Right cardiac atrium (tissue), 5 donors: ENCODE measurements at regions not wholly inside any gene's neighbourhood (a gene's known extent, or its start where the extent isn't known, plus 50 kb on each side); places are given as distances from the start of the nearest gene placed in this dataset.
A peak's percentile ranks its signal among the peaks of the same experiment; 100 is the strongest.

Experiments used
- ATAC-seq, 2 donors: fragments of 200-7000 bp; cut with Tn5 transposase; one replicate each; pipeline versions ENCODE4 v1.8.0 to v1.9.1; 2020; ENCODE audit warnings: moderate library complexity in 2 of 2, mild to moderate bottlenecking in 1 of 2
- DNase-seq, 3 donors: peaks; one replicate each; pipeline ENCODE4 v3.0.0-alpha.2; 2020
- H3K27ac ChIP-seq: one replicate; pipeline ENCODE4 v1.5.1; 2013; ENCODE audit warnings: mild to moderate bottlenecking, low read length, control low read depth, moderate library complexity
- H3K27me3 ChIP-seq: one replicate; pipeline ENCODE4 v1.6.1; 2013; ENCODE audit not compliant: control insufficient read depth, insufficient read depth
- H3K4me1 ChIP-seq: one replicate; pipeline ENCODE4 v1.6.1; 2013; ENCODE audit warnings: low read length; ENCODE audit not compliant: control insufficient read depth, insufficient read depth
- H3K4me3 ChIP-seq: one replicate; pipeline ENCODE4 v1.5.1; 2013; ENCODE audit warnings: low read length, control low read depth
- H3K9me3 ChIP-seq: one replicate; pipeline ENCODE4 v1.6.1; 2013; ENCODE audit warnings: low read length; ENCODE audit not compliant: control insufficient read depth
- WGBS: extraction: QIAGEN DNeasy Blood & Tissue Kit; methylation state at CpG from one replicate; pipeline ENCODE4 v1.1.7; 2013; 5-methylcytosine and 5-hydroxymethylcytosine counted together
- intact Hi-C, 4 donors: fragments of 100-400 bp; cut with DNase I; formaldehyde crosslinking; loops; one replicate each; pipeline versions ENCODE4 v1.11.0 to v1.14.0; 2022 to 2023
- donor health status: healthy with polysubstance abuse.
- donor health status: DM: no; HTN: yes; CAD: no.
- donor health status: DM: no; HTN: no; CAD: no.
- donor health status: DM: no; HTN: yes; CAD: no; lungs with severe emphysema.
- donor health status: DM: yes; HTN: yes; CAD: no.

DNA sequence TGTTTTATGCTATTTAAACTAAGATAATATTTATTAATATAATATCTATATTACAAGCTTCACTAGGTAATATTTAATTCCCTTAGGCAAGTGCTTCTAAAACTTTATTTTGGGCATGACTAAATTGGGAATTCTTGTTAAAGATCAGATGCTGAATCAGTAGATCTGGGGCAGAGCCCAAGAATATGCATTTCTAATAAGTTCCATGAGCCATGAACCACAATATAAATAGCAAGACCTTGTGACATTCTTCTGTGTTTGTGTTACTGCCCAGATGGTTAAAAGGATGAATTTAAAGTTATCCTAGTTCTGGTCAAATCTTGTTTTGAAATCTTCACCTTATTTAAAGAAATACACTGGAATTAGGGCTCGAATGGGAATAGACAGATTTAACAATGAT lies 258.4 kb upstream of the CACNA2D1 start:
- Histone ChIP-seq H3K9me3 (no peaks in the 10 kb centered on the region), H3K4me3 (no peak overlapping the region), H3K27me3 (no peaks in the 10 kb centered on the region), H3K27ac (no peak overlapping the region), H3K4me1 (no peaks in the 10 kb centered on the region)
- DNase-seq (no peak), ATAC-seq (no peak)
- intact Hi-C loops: no loop called here
- 77% methylated on average over 1 of the region's 1 CpG for WGBS

- no peaks in the 10 kb centered on the region for H3K4me1 ChIP-seq
- no peak overlapping the region for H3K4me3 ChIP-seq
- H3K9me3 ChIP-seq: no peaks in the 10 kb centered on the region
- no peaks in the 10 kb centered on the region for H3K27me3 ChIP-seq
- ATAC-seq (no peak), DNase-seq (no peak)
- intact Hi-C loops: no loop called here
- no peak overlapping the region for H3K27ac ChIP-seq
- 69% methylated on average over 2 of the region's 2 CpGs for WGBS
These were observed 257.2 kb upstream of the CACNA2D1 start for GRCh38 chr7:82700741-82701140.

GRCh38 chr7:82699773-82700186 lies 256.2 kb upstream of the CACNA2D1 start:
- Histone ChIP-seq H3K27ac (no peak overlapping the region), H3K4me3 (no peak overlapping the region), H3K9me3 (no peaks in the 10 kb centered on the region), H3K4me1 (no peaks in the 10 kb centered on the region), H3K27me3 (no peaks in the 10 kb centered on the region)
- no peak for DNase-seq
- ATAC-seq: no peak
- intact Hi-C loops: no loop called here
- WGBS: 75% methylated on average over 3 of the region's 3 CpGs

DNA sequence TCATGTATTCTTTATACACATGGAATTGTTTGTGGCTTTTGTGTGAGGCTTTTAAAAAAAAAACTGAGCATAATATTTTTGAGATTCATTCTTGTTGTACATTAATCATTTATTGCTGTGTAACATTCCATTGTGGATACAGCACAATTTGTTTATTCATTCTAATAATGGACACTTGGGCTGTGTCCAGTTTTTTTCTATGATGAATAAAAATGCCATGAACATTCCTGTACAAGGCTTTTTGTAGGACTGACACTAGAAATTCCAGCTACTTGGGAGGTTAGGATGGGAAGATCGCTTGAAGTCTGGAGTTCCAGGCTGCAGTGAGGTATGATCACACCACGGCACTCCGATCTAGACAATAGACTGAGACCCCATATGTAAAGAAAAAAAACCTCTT lies 254.3 kb upstream of the CACNA2D1 start:
- Histone ChIP-seq H3K4me1 (no peaks in the 10 kb centered on the region), H3K27me3 (no peaks in the 10 kb centered on the region), H3K9me3 (no peaks in the 10 kb centered on the region), H3K27ac (no peak overlapping the region), H3K4me3 (no peak overlapping the region)
- intact Hi-C loops: no loop called here
- ATAC-seq (no peak), DNase-seq (no peak)
- 90% methylated on average over 3 of the region's 3 CpGs for WGBS

DNA sequence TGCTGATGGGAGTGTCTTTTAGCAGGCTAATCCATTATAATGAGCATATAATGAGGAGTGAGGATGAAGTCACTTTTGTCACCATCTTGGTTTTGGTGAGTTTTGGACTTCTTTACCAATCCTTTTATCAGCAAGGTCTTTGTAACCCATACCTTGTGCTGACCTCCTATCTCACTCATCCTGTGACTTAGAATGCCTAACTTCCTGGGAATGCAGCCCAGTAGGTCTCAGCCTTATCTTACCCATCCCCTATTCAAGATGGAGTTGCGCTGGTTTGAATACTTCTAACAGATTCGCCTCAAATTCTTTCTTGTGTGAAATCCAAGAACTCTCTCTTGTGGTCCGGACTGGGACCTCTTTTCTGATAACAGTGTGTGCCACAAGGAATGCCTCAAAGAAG lies 253.1 kb upstream of the CACNA2D1 start:
- ATAC-seq: no peak
- WGBS: 78% methylated on average over 3 of the region's 3 CpGs
- intact Hi-C loops: no loop called here
- Histone ChIP-seq H3K4me1 (no peaks in the 10 kb centered on the region), H3K9me3 (no peaks in the 10 kb centered on the region), H3K27me3 (no peaks in the 10 kb centered on the region), H3K4me3 (no peak overlapping the region), H3K27ac (no peak overlapping the region)
- DNase-seq: no peak

DNA sequence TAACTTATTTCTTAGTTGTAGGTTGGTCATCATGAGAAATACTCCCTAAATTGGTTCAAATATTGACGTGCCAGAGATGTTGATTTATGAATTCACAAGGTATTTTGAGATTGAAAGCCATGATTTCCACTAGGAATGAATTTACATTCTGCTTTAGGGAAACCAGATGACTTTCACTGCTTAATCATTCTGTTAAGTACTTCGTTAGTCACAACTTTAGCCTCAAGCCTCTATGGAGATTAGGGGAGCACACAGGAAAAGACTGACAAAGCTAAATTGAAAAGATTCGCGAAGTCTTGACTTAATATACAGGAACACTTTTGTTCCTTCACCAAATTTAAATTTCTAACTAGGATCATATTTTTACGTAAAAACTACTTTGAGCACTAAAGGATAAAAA lies 250.4 kb upstream of the CACNA2D1 start:
- intact Hi-C loops: no loop called here
- H3K4me1 ChIP-seq: no peaks in the 10 kb centered on the region
- H3K4me3 ChIP-seq: no peak overlapping the region
- DNase-seq: no peak
- H3K27me3 ChIP-seq: no peaks in the 10 kb centered on the region
- no peaks in the 10 kb centered on the region for H3K9me3 ChIP-seq
- ATAC-seq: no peak
- no peak overlapping the region for H3K27ac ChIP-seq
- WGBS: 89% methylated on average over 5 of the region's 5 CpGs

- ATAC-seq (no peak), DNase-seq (peak in 1 of 3 donors; percentile 31)
- no peaks in the 10 kb centered on the region for H3K9me3 ChIP-seq
- no peak overlapping the region for H3K27ac ChIP-seq
- 96% methylated on average over 7 of the region's 7 CpGs for WGBS
- H3K4me3 ChIP-seq: no peak overlapping the region
- no peaks in the 10 kb centered on the region for H3K4me1 ChIP-seq
- intact Hi-C loops: no loop called here
- no peaks in the 10 kb centered on the region for H3K27me3 ChIP-seq
These were observed 247.4 kb upstream of the CACNA2D1 start for GRCh38 chr7:82690929-82691328.

DNA sequence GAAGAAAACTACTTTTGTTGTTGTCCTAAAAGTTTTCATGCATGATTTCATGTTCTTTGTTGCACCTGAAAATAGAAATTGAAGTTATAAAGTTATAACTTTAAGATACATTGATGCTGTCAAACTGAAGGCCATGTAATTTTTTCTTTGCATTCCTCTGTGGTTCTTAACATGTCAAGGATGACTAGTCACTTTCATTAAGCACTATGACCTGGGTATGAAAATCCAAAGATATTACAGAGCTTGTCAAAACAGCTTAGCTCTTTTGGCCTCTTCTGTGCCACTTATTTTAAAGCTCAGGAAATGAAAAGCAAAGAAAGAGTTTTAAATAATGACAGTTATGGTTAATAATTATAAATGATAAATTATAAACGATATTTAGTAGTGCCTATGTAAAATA lies 241.6 kb upstream of the CACNA2D1 start:
- H3K4me1 ChIP-seq: no peaks in the 10 kb centered on the region
- H3K27me3 ChIP-seq: no peaks in the 10 kb centered on the region
- H3K9me3 ChIP-seq: no peaks in the 10 kb centered on the region
- 85% methylated on average over 1 of the region's 1 CpG for WGBS
- no peak overlapping the region for H3K4me3 ChIP-seq
- DNase-seq (no peak), ATAC-seq (no peak)
- intact Hi-C loops: no loop called here
- H3K27ac ChIP-seq: no peak overlapping the region

DNA sequence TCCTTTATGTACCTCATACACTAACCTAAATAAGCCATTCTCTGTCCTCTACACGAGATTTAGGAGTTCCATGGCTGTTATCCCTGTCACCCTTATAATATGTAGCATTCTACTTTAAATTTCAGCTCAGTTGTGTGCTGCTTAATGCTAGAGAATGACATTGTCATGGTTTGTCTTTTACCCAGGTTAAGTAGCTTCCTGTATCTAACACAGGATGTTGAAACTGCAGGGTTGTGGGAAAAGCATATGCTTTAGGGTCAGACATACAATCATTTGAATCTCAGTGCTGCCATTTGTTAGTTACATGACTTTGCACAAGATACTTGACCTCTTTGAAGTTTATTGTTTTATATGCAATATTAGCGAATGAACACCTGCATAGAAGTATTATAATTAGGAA lies 235.1 kb upstream of the CACNA2D1 start:
- intact Hi-C loops: no loop called here
- DNase-seq (no peak), ATAC-seq (no peak)
- Histone ChIP-seq H3K27me3 (no peaks in the 10 kb centered on the region), H3K4me3 (no peak overlapping the region), H3K4me1 (no peaks in the 10 kb centered on the region), H3K27ac (no peak overlapping the region), H3K9me3 (no peaks in the 10 kb centered on the region)
- 67% methylated on average over 2 of the region's 2 CpGs for WGBS

DNA sequence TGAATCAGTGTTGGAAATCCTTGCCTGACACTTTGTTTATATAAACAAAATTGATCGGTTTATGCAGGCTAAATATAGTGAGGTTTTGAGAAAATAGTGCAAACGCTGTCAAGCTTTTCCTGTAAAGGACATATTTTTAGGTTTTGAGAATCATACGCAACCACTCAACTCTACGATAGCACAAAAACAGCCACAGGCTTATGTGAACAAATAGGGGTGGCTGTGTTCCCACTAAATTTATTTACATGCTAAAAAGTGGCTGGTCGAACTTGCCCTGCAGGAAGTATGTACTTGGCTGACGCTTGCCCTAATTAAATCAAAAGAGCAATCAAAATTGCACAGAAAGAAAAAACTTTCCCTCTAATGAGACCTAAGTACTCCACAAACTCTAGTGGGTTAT lies 234.7 kb upstream of the CACNA2D1 start:
- H3K27ac ChIP-seq: no peak overlapping the region
- WGBS: 54% methylated on average over 6 of the region's 6 CpGs
- H3K4me3 ChIP-seq: no peak overlapping the region
- no peak for DNase-seq
- intact Hi-C loops: no loop called here
- H3K9me3 ChIP-seq: no peaks in the 10 kb centered on the region
- no peak for ATAC-seq
- H3K4me1 ChIP-seq: no peaks in the 10 kb centered on the region
- no peaks in the 10 kb centered on the region for H3K27me3 ChIP-seq

DNA sequence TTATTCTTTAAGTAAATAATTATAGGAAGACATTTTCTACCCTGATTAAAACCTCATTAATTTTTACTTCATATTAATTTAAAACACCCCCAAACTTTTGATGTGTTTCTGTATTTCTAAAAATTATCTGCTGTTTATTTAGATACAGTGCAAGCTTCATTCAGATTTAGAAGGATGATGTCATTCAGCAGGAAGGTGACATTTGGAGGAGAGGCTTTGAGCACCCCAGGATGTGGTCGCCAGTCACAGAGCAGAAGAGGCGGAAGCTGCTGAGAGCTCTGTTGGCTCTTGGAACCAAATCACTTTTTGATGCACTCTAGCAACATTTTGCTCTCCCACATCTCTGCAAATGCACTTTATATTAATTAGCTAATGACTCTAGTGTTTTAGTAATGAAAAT lies 233.9 kb upstream of the CACNA2D1 start:
- intact Hi-C loops: no loop called here
- ATAC-seq (no peak), DNase-seq (peak in 1 of 3 donors; percentile 18)
- no peaks in the 10 kb centered on the region for H3K4me1 ChIP-seq
- H3K4me3 ChIP-seq: no peak overlapping the region
- WGBS: 19% methylated on average over 2 of the region's 2 CpGs
- H3K27ac ChIP-seq: no peak overlapping the region
- no peaks in the 10 kb centered on the region for H3K27me3 ChIP-seq
- H3K9me3 ChIP-seq: no peaks in the 10 kb centered on the region

DNA sequence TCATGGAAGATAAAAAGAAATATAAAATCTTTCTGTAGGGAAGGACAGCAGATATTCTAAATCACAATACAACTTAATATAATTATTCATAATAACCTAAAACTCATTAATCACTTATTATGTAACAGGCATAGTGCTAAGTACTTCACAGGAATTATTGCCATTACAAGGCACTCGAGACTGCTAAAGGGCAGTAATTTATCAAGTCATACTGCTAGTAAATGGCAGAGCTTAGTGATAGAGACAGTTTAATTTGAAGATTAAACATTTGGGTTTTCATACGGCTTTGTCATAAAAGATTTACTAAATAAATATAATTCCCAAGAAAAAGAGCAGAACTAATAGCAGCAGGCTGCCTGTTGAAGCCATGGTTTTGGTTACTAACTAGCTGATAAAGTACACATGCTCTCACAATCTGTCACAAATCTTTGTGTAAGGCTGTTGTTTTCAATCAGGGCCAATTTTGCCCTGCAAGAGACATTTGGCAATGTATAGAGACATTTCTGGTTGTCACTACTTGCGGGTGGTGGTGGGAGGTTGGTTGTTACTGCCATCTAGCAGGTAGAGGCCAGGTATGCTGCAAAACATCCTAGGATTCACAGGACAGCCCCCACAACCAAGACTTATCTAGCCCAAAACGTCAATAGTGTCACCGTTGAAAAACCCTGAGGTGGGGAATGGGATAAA lies 233.3 kb upstream of the CACNA2D1 start:
- Histone ChIP-seq H3K27me3 (no peaks in the 10 kb centered on the region), H3K27ac (no peak overlapping the region), H3K9me3 (no peaks in the 10 kb centered on the region), H3K4me3 (no peak overlapping the region), H3K4me1 (no peaks in the 10 kb centered on the region)
- DNase-seq: peak in 1 of 3 donors; percentile 3
- intact Hi-C loops: no loop called here
- ATAC-seq: no peak
- 52% methylated on average over 5 of the region's 5 CpGs for WGBS
